ENCODE measurements at regions not wholly inside any gene's neighbourhood (a gene's known extent, or its start where the extent isn't known, plus 50 kb on each side); places are given as distances from the start of the nearest gene placed in this dataset.

DNA sequence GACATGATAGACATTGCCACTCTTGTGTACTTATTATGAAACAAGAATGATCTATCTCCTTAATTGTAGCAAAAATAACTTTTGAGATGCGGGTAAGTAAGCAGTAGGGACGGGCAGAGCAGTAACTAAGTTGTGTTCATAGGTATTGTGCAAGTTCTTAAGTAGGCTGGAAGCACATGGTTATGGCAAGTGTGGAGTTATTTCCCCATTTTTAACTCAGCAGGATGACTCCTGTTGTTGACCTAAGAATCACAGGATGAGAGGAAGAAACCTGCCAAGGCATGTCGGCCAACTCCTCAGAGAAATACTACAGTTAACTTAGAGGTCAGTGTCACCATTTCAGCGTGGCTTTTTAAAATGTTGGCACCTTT, 51.1 kb upstream of the FN1 start:
- TF ChIP-seq EZH2 (IDR thresholded peaks at IDR 0.05) (no peak), POLR2AphosphoS5 (IDR thresholded peaks at IDR 0.05; ENCODE audit: borderline replicate concordance, low read depth, low read length) (no peak)
